ENCODE measurements at regions not wholly inside any gene's neighbourhood (a gene's known extent, or its start where the extent isn't known, plus 50 kb on each side); places are given as distances from the start of the nearest gene placed in this dataset.
"Not testable (repeated sequence)": the region's sequence is repeated elsewhere in the genome, so short reads cannot be mapped to it uniquely, and the experiment has no call there.

DNA sequence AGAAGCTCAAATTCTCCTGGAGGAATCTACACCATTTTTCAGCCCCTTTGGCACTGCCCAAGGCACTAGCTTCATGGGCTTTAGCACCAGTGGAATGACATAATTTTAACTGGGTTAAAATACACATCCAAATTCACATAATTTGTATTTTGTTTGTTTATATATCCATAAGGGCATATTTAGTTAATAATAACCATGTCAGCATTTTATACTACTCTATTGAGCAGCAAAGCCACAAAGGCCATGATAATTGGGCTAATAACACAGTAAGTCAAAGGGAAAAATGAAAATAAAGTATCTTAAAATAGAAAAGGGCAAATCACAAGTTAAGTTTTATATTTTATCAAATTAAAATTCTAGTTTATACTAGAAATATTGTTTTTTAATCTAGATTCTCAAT lies 262.7 kb upstream of the TACR3 start:
- DNase-seq = no peak

DNA sequence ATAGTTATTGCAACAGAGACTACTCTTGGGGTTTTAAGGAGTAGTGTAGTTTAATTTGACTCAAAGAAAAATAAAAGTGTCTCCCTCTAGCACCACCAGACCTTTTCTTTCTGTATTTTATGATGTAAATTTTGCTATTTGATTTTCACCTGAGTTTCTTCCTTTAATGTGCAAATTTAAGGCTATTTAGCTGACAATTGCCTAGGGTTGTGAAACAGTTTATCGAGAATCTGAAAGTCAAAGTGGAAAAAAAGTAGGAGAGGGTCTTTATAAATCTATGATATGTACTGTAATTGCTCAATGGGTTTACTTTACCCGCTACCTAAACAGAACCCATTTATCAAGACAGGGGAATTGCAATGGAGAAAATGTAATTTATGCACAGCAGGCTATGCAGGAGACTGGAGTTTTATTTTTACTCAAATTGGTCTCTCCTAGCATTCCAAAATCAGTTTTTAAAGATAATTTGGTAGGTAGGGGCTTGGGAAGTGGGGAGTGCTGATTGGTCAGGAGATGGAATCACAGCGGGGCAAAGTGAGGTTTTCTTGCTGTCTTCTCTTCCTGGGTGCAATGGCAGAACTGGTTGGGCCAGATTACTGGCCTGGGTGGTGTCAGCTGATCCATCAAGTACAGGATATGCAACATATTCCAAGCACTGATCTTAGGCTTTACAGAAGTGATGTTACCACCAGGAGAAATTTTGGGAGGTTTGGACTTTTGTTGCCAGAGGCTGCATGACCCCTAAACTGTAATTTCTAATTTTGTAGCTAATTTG lies 228.6 kb upstream of the TACR3 start:
- DNase-seq = no peak

DNA sequence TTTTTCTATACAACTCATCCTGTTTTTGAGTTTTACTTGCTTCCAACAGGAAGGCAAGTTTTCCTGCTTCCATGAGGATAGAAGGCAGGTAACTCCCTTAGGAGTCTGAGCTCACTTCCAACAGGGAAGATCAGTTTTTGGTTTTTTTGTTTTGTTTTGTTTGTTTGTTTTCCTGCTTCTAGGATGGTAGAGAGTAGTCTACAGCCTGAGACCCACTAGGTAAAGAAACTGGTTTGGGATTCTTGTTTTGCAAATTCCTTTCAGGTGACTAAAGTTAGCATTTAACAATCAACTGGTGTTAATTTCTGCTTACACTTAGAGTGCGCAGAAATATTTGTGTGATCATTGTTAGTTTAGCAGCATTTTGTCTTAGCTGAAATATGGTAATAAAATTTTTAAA lies 227.8 kb upstream of the TACR3 start:
- no peak for DNase-seq

DNA sequence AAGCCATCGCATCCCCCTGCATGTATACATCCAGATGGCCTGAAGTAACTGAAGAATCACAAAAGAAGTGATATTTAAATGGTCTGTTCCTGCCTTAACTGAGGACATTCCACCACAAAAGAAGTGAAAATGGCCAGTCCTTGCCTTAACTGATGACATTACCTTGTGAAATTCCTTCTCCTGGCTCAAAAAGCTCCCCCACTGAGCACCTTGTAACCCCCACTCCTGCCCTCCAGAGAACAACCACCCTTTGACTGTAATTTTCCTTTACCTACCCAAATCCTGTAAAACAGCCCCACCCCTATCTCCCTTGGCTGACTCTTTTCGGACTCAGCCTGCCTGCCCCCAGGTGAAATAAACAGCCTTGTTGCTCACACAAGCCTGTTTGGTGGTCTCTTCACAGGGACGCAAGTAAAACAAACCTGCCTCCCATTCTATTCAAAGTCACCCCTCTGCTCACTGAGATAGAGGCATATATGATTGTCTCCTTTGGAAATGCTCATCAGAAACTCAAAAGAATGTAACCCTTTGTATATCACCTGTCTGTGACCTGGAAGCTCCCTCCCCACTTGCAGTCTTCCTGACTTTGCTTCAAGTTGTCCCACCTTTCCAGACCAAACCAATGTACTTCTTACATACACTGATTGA lies 227.0 kb upstream of the TACR3 start:
- not testable (repeated sequence) for DNase-seq

DNA sequence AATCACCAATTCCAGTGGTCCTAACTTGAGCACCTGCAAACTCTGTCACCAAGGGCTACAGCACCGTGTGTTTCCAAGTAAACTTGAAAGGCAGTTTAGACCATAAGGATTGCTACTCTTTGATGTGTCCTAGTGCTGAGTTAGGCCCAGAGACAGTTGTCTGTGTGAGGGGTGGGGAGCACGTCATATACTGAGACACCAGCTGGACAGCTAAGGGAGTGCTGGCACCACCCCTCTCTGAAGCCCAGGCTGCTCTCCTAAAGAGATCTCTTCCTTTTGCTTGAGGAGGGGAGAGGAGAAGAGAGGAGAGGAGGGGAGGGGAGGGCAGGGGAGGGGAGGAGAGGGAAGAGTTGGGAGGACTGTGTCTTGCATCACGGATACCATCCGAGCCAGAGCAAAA lies 218.7 kb upstream of the TACR3 start:
- DNase-seq = no peak

DNA sequence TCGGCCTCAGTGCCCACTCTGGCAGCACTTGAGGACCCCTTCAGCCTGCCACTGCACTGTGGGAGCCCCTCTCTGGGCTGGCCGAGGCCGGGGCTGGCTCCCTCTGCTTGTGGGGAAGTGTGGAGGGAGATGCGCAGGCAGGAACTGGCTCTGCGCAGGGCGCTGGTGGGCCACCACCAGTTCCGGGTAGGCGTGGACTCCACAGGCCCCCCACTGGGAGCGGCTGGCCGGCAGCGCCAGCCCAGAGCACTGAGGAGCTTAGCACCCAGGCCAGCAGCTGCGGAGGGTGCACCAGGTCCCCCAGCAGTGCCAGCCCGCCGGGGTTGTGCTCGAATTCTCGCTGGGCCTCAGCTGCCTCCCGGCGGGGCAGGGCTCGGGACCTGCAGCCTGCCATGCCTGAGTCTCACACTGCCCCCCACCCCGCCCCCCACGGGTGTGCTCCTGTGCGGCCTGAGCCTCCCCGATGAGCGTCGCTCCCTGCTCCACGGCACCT lies 216.9 kb upstream of the TACR3 start:
- no peak for DNase-seq

DNA sequence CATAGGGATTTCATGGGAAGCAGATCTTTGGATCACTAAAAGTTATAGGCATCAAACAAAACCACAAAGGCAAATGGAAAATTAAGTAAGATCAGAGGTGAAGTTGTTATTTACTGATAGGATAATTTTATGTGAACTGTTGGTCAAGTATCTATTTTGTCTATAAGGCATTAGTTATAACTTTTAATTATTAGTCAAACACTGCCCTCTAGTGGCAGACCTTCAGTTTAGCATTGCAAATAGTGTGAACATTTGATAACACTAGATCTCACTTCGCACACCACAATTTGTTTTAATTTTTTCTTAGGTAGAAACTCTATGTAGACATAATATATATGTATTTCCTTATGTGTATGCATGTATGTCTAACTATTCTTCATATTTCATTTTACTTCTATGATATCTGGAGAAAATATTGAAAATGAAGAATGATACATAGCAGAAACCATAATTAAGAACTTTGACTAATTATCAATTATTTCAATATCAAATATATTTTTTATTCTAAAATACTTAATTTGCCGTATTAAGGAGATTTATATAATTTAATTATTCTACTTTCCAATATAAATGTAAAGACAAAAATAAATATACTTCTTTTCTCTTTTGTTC lies 214.5 kb upstream of the TACR3 start:
- DNase-seq = peak; percentile 28

DNA sequence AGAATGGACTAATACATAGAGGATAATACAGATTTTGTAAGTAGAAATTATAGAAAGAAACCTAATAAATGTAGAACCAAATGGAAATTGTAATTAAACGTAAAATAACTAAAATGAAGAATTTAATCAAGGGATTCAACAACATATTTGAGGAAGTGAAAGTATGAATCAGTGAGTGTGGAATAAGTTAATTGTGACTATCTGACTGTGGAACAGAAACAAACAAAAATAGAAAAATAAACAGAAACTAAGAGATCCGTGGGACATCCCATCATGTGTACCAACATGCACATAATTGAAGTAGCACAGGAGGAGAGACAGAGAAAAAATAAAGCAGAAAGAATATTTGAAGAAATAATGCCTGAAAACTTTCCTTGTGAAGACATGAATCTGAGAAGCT lies 208.6 kb upstream of the TACR3 start:
- DNase-seq = no peak

DNA sequence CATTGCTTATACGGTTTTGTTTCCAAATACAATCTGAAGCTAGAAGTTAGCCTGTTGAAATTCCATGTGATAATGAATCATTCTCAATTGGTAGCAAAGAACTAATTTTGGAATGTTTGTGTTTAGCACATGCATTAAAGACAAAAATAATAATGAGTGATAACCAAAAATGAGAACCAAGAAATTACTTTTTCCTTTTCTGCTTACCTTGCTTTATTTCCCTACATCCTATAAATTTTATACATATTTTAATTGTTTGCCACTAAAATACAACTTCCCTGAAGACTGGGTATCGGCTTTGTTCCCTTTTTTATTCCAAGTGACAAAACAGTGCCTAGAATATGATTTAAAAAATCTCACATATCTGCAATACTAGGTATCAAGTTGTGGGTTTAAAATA lies 203.8 kb upstream of the TACR3 start:
- no peak for DNase-seq

DNA sequence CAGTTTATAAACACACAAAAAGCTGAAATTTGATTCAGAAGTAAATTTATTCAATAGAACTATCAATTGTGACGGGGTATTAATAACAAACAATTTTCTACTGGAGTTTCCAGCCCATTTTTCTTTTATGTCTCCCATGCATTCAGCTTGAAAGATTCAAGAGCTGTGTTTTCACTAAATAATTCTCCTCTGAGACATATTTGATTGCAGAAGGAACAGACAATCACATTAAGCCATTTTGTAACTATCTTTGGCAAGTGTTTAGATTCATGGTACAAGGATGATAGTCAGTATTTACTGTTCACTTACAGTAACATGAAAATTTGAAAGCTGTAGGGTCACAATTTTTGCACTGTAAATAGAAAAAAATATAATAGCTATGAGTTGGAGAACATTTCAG lies 198.4 kb upstream of the TACR3 start:
- DNase-seq = no peak

DNA sequence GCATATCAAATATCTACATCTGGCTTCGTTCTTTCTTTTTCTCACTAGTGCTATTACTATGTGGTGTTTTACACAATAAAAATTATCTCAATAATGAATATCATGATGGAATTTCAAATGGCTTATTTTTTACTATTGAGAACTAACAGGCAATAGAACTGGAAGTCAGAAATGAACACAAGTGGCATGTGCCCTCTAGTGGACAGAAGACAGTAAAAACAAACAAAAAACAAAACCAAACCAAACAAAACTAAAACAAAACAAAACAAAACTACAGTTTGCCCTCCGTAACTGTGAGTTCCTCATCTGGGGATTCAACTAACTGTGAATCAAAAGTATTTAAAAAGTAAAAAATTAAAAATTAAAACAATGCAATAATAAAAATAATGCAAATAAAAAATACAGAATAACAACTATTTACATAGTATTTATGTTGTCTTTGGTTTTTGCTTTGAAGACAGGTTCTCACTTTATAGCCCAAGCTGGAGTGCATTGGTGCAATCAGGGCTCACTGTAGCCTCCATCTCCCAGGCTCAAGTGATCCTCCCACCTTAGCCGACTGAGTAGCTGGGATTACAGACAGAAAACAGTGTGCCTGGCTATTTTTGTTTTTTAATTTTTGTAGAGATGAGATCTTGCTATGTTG lies 195.6 kb upstream of the TACR3 start:
- DNase-seq = peak; percentile 15

DNA sequence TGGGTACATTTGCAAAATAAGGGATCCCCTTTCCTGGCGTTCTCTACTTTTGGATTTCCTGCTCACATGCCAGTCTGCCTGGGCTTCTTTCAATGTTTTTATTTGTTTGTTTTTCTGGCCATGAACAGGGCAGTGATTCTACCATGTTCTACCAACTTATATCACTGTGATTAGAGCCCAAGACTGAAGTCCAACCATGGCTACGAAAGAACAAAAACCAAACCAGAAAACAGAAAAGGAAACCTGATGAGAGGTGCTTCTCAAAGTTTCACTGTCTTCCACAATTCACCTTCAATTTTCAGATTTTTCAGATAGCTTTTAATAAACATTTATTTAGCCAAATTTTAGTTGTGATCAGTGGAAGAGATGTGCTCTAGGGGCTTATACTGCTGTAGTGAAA lies 187.6 kb upstream of the TACR3 start:
- no peak for DNase-seq

DNA sequence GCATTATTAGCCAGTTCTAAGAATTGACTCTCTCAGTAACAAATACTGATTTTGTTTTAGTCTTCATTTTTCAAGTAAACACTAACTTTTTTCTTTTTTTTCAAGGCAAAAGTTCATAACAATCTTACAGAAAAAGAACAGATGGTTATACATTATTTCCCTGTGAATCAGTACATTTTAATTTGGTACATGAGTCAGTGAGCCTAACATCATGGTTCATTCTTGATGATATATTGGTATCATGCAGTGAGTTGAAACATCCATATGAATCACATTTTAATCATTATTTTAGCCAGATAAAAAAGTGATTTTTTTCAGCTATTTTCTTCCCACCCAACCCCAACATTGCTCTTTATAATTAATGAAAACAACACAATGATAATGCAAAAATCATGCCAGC lies 184.3 kb upstream of the TACR3 start:
- no peak for DNase-seq

DNA sequence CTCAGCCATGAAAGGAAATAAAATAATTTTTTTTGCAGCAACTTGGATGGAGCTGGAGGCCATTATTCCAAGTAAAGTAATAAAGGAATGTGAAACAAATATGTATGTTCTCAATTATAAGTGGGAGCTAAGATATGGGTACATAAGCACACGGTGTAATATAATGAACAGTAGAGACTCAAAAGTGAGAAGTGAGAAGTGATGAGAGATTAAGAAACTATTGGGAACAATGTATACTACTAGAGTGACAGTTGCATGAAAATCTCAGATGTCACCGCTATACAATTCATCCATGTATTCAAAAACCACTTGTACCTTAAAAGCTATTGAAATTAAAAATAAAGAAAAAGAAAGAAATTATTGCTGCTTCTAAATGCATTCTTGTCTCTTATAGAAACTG lies 182.9 kb upstream of the TACR3 start:
- DNase-seq = no peak

DNA sequence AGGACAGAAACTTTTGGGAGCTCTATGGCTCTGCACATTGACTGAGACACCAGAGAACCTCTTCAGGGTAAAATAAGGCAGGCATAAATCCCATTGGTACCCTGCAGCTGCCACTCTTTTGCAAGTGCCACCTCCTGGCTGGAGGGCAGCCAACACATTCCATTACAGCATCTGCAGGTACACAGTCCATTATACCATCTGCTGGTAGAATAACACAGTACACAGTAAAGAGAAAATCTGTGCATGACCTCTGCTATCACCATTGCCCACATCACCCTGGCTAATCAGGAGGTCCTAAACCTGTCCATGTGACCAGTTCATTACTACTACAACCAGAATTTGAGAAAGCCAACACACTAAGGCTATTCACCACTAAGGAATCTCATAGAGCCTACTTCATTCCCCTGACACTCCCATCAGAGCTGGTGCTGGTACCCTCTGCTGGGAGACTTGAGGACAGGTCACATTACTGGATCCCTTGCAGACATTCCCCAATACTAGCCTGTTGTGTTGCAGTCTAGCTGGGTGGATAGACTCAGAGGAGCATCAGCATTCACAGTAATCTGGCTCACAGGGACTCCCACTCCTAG lies 176.2 kb upstream of the TACR3 start:
- no peak for DNase-seq

DNA sequence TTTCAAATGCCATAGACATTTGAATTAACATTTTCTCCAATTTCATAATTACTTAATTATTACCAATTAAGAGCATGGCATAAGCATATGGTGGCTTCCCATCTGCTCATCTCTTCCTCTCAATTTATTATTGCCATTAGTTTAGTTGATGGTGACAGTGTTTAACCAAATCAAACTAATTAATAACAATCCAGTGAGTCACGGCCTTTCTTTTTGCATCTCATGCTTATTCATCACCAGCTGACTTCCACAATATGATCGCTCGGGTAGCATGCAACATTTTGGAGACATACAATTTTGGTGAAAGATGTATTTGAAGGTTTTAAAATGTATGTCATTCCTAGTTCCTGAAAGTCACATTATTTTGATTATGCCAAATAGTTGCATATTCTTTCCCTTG lies 172.8 kb upstream of the TACR3 start:
- DNase-seq = no peak

DNA sequence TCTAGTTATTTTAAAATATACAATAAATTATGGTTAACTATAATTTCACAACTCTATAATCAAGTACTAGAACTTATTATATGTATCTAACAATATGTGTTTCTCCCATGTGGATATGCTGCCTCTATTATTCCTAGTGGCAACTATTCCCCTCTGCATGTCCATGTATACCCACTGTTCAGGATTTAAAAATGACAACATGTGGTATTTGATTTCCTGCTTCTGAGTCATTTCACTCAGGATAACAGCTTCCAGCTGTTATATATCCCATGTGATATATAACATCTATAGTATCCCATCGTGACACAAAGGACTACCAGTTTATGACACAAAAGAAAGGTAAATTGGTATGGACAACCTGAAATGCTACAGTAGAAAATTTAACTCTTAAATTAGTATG lies 167.4 kb upstream of the TACR3 start:
- DNase-seq = no peak

DNA sequence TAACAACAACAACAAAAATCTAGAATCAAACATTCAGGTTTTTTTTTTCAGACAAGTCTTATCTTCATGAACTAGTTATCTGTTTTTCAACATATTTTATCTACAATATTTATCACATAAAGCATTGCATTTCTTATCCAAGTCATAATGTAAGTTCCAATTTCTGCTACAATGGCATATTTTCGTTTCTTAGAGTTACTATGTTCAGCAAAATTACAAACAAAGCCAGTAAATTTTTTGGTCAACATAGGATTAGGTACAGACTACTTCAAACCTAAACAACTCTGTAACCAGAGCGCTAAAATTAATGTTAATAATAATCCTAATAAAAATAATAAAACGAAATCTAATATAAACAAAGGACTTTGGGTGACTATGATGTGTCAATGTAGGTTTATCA lies 165.4 kb upstream of the TACR3 start:
- no peak for DNase-seq

DNA sequence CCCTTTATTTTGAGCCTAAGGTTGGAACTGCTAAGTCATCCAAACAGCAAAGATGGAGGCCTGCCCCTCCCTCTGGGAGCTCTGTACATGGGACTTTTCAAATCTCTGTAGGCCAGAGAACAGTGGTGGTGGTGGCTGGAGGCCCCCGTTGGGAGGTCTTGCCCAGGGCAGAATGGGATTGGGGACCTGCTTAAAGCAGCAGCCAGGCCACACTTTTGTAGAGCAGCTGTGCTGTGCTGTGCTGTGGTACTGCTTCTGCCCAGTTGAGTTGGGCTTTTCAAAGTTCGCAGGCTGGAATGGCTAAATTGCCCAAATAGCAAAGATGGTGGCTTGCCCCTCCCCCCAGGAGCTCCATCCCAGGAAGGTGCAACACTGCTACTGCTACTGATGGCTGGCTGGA lies 147.5 kb upstream of the TACR3 start:
- DNase-seq = no peak

DNA sequence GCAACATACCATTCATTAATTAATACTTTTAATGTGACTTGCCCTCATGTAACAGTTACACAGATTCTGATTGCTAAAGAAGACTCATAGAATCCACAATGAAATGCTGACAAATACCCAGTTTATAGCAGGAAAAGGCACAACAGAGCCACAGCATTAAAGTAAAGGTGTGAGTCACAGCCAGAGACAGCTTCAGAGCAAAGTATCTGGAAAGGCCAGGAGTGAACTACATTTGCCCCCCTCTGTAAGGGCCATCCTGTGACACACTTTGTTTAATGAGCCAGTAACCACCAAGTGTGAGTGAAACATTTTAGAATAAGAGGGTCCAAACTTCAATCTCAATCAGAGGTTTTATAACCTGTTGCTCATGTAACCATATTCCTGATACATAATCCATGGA lies 133.8 kb upstream of the TACR3 start:
- DNase-seq = no peak

DNA sequence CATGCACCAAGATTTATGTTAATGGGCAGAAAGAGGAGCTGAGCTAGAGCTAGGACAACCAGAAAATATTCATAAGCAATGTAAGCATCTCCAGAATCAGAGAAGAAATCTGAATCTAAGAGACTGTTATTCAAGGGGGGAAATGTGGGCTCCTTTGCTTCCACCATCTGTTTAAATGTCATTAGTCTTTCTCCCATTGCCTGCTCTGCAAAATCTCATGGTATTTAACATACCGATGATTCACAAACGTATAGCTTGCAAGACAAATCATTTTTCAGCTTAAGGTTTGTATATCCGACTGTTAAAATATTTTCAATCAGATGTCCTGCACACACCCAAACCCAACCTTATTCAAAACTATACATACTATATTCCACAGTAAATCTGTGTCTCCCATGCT lies 133.4 kb upstream of the TACR3 start:
- DNase-seq = no peak

DNA sequence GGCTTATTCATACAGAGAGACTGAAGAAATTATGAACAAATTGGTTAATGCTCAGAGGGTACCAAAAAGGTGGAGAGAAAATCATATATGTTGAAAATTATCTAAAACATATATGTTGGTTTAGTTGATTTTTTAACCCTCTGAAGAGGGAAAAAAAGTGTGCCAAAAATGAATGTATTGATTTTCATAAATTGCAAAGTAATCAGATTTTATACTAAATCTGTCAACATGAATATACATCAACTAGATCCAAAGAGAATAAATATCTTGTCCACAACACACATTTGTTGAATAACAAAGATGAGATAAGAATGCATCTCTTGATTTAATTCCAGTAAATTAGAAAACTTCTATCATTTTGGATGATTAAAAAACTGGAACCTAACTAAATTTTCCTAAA lies 125.3 kb upstream of the TACR3 start:
- DNase-seq = no peak

DNA sequence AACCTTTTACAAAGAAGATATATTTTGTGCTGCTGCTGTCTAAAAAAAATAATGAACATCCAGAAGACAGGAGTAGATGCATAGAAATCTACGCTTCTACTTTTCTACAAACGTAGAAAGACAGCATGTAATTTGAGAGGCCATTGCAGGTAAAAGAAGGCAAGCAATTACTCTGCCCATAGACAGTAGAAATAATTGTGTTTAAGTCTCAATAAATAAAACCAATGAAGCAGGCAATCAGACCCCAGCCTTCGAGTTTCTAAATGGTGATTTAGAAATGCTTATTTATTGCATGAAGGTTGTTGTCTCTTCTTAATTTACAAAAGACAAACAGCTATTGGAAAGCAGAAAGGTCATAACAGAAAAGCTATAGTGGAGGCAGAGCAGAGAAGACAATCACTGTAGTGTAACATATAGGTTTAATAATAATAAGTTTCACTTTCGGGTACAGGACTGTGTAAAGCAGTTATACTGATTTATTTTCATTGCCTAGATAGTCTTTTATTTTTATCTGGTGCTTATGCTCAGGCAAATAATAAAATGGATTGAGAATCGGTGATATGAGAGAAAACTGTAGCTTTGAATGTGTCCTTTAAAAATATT lies 123.0 kb upstream of the TACR3 start:
- no peak for DNase-seq

Data from hindlimb muscle (tissue), 1 donor.